ENCODE measurements at regions not wholly inside any gene's neighbourhood (a gene's known extent, or its start where the extent isn't known, plus 50 kb on each side); places are given as distances from the start of the nearest gene placed in this dataset.
"Not testable (repeated sequence)": the region's sequence is repeated elsewhere in the genome, so short reads cannot be mapped to it uniquely, and the experiment has no call there.

DNA sequence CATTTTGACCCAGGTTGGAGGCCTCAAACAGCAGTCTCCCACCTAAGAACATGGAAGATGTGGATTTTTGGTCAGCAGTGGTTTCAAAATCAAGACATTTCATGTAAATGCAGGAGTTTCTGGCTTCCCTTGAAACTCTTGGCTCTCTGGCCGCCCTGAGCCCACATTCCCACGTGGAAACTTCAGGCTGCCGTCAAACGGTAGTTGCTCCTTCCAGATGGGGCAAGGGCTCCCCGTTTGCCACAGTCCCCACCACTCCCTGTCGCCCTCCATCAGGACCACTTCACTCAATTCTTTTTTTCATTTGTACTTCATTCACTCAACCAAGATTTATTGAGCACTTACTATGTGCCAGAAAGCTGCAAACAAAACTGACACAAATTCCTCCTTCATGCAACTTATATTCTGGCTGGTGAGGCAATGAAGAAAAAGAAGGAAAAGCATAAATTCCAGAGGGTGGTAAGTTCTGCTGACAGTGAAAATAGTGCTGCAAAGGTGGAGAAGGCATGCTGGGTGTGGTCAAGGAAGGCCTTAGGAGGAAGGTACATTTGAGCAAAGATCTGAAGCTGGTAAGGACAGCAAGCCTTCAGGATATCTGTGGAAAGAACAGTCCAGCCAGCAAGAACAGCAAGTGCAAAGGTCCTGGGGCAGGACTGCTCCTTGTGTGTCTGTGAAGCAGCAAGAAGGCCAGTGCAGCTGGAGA lies 62.9 kb upstream of the PTPN1 start:
- BruUV-seq (replicated peaks) = no TSS peak
- intact Hi-C loops (cut with micrococcal nuclease; ENCODE audit: unreplicated experiment) = no loop called here
- Mint-ChIP-seq H3K27me3 (ENCODE audit: unreplicated experiment) (no peaks in the 10 kb centered on the region), H3K36me3 (ENCODE audit: insufficient read depth, unreplicated experiment) (peaks cover 5% of the 10 kb centered on the region), H3K27ac (ENCODE audit: unreplicated experiment) (no peak overlapping the region), H3K9me3 (ENCODE audit: low read depth, unreplicated experiment) (no peaks in the 10 kb centered on the region), H3K4me1 (ENCODE audit: low read depth, unreplicated experiment) (peaks cover 36% of the 10 kb centered on the region), H3K4me3 (ENCODE audit: low read depth, unreplicated experiment) (no peak overlapping the region)
- TF ChIP-seq, protein P1, sequence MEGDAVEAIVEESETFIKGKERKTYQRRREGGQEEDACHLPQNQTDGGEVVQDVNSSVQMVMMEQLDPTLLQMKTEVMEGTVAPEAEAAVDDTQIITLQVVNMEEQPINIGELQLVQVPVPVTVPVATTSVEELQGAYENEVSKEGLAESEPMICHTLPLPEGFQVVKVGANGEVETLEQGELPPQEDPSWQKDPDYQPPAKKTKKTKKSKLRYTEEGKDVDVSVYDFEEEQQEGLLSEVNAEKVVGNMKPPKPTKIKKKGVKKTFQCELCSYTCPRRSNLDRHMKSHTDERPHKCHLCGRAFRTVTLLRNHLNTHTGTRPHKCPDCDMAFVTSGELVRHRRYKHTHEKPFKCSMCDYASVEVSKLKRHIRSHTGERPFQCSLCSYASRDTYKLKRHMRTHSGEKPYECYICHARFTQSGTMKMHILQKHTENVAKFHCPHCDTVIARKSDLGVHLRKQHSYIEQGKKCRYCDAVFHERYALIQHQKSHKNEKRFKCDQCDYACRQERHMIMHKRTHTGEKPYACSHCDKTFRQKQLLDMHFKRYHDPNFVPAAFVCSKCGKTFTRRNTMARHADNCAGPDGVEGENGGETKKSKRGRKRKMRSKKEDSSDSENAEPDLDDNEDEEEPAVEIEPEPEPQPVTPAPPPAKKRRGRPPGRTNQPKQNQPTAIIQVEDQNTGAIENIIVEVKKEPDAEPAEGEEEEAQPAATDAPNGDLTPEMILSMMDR (IDR thresholded peaks at IDR 0.05; ENCODE audit: unreplicated experiment) = no peak
- DNase-seq = no peak
- CTCF ChIA-PET = no interaction called here

DNA sequence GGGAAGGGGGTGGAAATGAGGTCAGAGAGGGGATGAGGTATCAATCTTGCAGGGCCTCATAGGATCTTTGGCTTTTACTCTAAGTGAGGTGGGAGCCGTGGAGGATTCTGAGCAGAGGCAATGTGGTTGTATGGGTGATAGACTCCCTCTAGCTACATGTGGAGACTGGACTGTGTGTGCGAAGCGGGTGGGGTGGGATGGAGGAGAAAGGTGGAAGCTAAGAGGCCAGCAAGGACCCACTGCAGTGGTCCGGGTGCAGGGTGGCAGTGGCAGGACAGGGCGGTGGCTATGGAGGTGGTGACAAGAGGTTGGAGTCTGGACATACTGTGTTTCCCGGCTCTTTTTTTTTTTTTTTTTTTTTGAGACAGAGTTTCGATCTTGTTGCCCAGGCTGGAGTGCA lies 62.4 kb upstream of the PTPN1 start:
- no TSS peak for BruUV-seq (replicated peaks)
- H3K4me1 Mint-ChIP-seq (ENCODE audit: low read depth, unreplicated experiment) = peaks cover 36% of the 10 kb centered on the region
- intact Hi-C loops (cut with micrococcal nuclease; ENCODE audit: unreplicated experiment) = no loop called here
- peaks cover 5% of the 10 kb centered on the region for H3K36me3 Mint-ChIP-seq (ENCODE audit: insufficient read depth, unreplicated experiment)
- DNase-seq = no peak
- no peaks in the 10 kb centered on the region for H3K27me3 Mint-ChIP-seq (ENCODE audit: unreplicated experiment)
- CTCF ChIA-PET = no interaction called here
- H3K27ac Mint-ChIP-seq (ENCODE audit: unreplicated experiment) = no peak overlapping the region
- TF ChIP-seq, protein P1 (IDR thresholded peaks at IDR 0.05; ENCODE audit: unreplicated experiment) = no peak
- no peaks in the 10 kb centered on the region for H3K9me3 Mint-ChIP-seq (ENCODE audit: low read depth, unreplicated experiment)
- no peak overlapping the region for H3K4me3 Mint-ChIP-seq (ENCODE audit: low read depth, unreplicated experiment)

DNA sequence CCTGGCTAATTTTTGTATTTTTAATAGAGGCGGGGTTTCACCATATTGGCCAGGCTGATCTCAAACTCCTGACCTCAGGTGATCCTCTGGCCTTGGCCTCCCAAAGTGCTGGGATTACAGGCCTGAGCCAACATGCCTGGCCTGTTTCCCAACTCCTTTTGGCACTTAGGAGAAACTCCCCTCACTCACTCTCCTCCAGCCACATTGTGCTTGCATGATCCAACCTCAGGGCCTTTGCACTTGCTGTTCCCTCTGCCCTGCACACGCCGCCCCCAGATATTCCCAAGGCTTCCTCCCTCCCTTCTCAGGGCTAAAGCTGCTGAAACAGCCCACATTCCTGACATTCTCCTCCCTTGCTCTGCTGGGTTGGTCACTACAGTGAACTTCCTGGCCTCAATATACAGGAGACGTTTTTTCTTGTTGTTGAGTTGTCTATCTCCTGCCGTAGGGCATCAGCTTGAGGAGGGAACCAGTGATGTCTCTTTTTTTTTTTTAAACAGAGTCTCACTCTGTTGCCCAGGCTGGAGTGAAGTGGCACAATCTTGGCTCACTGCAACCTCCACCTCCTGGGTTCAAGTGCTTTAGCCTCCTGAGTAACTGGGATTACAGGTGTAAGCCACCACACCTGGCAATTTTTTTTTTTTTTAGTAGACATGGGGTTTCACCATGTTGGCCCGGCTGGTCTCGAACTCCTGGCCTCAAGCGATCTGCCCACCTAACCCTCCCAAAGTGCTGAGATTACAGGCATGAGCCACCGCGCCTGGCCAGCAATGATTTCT lies 61.4 kb upstream of the PTPN1 start:
- H3K4me3 Mint-ChIP-seq (ENCODE audit: low read depth, unreplicated experiment); DNase-seq; H3K27ac Mint-ChIP-seq (ENCODE audit: unreplicated experiment); BruUV-seq (replicated peaks); intact Hi-C loops (cut with micrococcal nuclease; ENCODE audit: unreplicated experiment); CTCF ChIA-PET; H3K9me3 Mint-ChIP-seq (ENCODE audit: low read depth, unreplicated experiment); H3K36me3 Mint-ChIP-seq (ENCODE audit: insufficient read depth, unreplicated experiment); H3K27me3 Mint-ChIP-seq (ENCODE audit: unreplicated experiment): not testable (repeated sequence)
- peaks cover 41% of the 10 kb centered on the region for H3K4me1 Mint-ChIP-seq (ENCODE audit: low read depth, unreplicated experiment)

DNA sequence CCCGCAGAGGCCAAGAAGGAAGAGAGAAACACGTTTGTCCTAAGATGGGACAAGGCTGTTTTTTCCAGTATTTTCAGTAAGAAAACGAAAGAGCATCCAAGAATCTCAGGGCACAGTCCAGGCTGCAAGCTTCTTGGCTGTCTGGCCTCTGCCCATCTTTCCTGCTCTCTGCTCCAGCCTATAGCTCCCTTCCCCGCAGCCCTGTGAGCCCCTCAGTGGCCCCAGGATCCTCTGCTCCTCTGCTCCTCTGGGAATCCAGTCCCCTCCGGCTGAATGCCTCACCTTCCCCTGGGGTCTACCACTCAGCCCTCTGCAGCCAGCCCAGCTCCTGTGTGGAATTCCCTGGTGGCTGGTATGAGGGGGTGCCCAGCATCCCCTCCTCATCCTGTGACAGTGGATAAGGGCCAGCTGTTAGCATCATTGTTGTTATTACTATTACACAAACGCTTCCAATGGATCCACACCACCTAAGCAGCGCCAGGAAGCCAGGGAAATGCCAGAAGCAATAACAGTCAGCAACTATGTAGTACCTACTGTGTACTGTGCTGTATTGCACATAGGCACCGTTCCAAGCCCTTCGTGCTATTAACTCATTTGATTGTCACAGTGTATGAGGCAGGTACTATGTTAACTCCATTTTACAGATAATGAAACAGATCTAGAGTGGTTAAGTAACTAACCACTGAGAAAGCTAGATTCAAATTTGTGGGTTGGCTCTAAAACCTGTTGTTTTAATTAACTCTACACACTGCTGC lies 60.3 kb upstream of the PTPN1 start:
- no TSS peak for BruUV-seq (replicated peaks)
- Mint-ChIP-seq H3K27me3 (ENCODE audit: unreplicated experiment) (no peaks in the 10 kb centered on the region), H3K4me3 (ENCODE audit: low read depth, unreplicated experiment) (no peak overlapping the region), H3K27ac (ENCODE audit: unreplicated experiment) (no peak overlapping the region), H3K36me3 (ENCODE audit: insufficient read depth, unreplicated experiment) (peaks cover 5% of the 10 kb centered on the region), H3K9me3 (ENCODE audit: low read depth, unreplicated experiment) (no peaks in the 10 kb centered on the region), H3K4me1 (ENCODE audit: low read depth, unreplicated experiment) (peaks cover 46% of the 10 kb centered on the region)
- no peak for DNase-seq
- CTCF ChIA-PET = interaction anchor here (0.6 to 1.0 kb wide), 3 partner anchors 58 to 263 kb away, joined by 4 to 5 read pairs (median 5); no protein-coding TSS in a partner anchor
- intact Hi-C loops (cut with micrococcal nuclease; ENCODE audit: unreplicated experiment) = no loop called here
- TF ChIP-seq, protein P1 (IDR thresholded peaks at IDR 0.05; ENCODE audit: unreplicated experiment) = no peak
